M059J (cell line): ENCODE measurements at regions not wholly inside any gene's neighbourhood (a gene's known extent, or its start where the extent isn't known, plus 50 kb on each side); places are given as distances from the start of the nearest gene placed in this dataset.

Experiments used
- DNase-seq: peaks from one replicate; pipeline ENCODE4 v3.0.0-alpha.2; 2012; ENCODE audit warnings: low read depth

GRCh38 chr17:13931800-13932460 is 137.4 kb upstream of the COX10 start:
- DNase-seq = peak; percentile 48

GRCh38 chr17:13933441-13934276 is 135.6 kb upstream of the COX10 start:
- DNase-seq = no peak

GRCh38 chr17:13939222-13939621 is 130.1 kb upstream of the COX10 start:
- DNase-seq = no peak

- peak; percentile 84 for DNase-seq
These were observed 128.2 kb upstream of the COX10 start for GRCh38 chr17:13940858-13941665.

- no peak for DNase-seq
These were observed 127.5 kb upstream of the COX10 start for GRCh38 chr17:13941781-13942180.

GRCh38 chr17:13943909-13944308 is 125.4 kb upstream of the COX10 start:
- DNase-seq = no peak

- DNase-seq = no peak
These were observed 121.8 kb upstream of the COX10 start for GRCh38 chr17:13947499-13947898.

GRCh38 chr17:13952009-13952750 is 117.1 kb upstream of the COX10 start:
- no peak for DNase-seq

- no peak for DNase-seq
These were observed 115.5 kb upstream of the COX10 start for GRCh38 chr17:13953841-13954240.

GRCh38 chr17:13957636-13958035 is 111.7 kb upstream of the COX10 start:
- DNase-seq = peak; percentile 36

GRCh38 chr17:13958773-13959172 is 110.5 kb upstream of the COX10 start:
- no peak for DNase-seq

GRCh38 chr17:13961265-13961664 is 108.0 kb upstream of the COX10 start:
- no peak for DNase-seq

- DNase-seq = no peak
These were observed 106.5 kb upstream of the COX10 start for GRCh38 chr17:13962716-13963240.

- no peak for DNase-seq
These were observed 101.9 kb upstream of the COX10 start for GRCh38 chr17:13967416-13967815.

- DNase-seq = no peak
These were observed 98.8 kb upstream of the COX10 start for GRCh38 chr17:13970531-13970930.

- DNase-seq = no peak
These were observed 95.2 kb upstream of the COX10 start for GRCh38 chr17:13973960-13974651.

- DNase-seq = no peak
These were observed 91.5 kb upstream of the COX10 start for GRCh38 chr17:13977837-13978236.

GRCh38 chr17:13978478-13978877 is 90.8 kb upstream of the COX10 start:
- DNase-seq = no peak

GRCh38 chr17:13981881-13982280 is 87.4 kb upstream of the COX10 start:
- no peak for DNase-seq

GRCh38 chr17:13984956-13985355 is 84.3 kb upstream of the COX10 start:
- no peak for DNase-seq

- DNase-seq = no peak
These were observed 82.4 kb upstream of the COX10 start for GRCh38 chr17:13986855-13987254.
